ENCODE measurements at regions not wholly inside any gene's neighbourhood (a gene's known extent, or its start where the extent isn't known, plus 50 kb on each side); places are given as distances from the start of the nearest gene placed in this dataset.

GRCh38 chr5:133839090-133839489 is 129.3 kb downstream of the C5orf15 start:
- Histone ChIP-seq H3K4me3 (no peak overlapping the region), H3K36me3 (no peaks in the 10 kb centered on the region), H3K4me1 (no peaks in the 10 kb centered on the region), H3K9me3 (peaks cover 0 to 5% (median 0%) of the 10 kb centered on the region in 4 donors), H3K27ac (replicated peaks in 1 of 4) (no peak overlapping the region), H3K27me3 (peaks cover 0 to 9% (median 0%) of the 10 kb centered on the region in 4 donors)
- no peak for DNase-seq (ENCODE audit: extremely low spot score)
- WGBS: 94% methylated on average over 3 of the region's 3 CpGs
- intact Hi-C loops (cut with DNase I): no loop called here
- TF ChIP-seq POLR2AphosphoS5 (IDR thresholded peaks at IDR 0.05) (no peak), POLR2A (IDR thresholded peaks at IDR 0.05; ENCODE audit: low read depth) (no peak), EP300 (IDR thresholded peaks at IDR 0.05) (no peak), CTCF (IDR thresholded peaks at IDR 0.05) (no peak)

- no peak for TF ChIP-seq EP300 (IDR thresholded peaks at IDR 0.05)
- TF ChIP-seq POLR2A (IDR thresholded peaks at IDR 0.05; ENCODE audit: low read depth): no peak
- no peak for TF ChIP-seq POLR2AphosphoS5 (IDR thresholded peaks at IDR 0.05)
- no peak for TF ChIP-seq CTCF (IDR thresholded peaks at IDR 0.05)
- 55% methylated on average over 3 of the region's 3 CpGs for WGBS
- Histone ChIP-seq H3K27ac (replicated peaks in 1 of 4) (no peak overlapping the region), H3K36me3 (no peaks in the 10 kb centered on the region), H3K4me1 (no peaks in the 10 kb centered on the region), H3K4me3 (no peak overlapping the region), H3K27me3 (peaks cover 0 to 9% (median 0%) of the 10 kb centered on the region in 4 donors), H3K9me3 (peaks cover 0 to 5% (median 0%) of the 10 kb centered on the region in 4 donors)
- no peak for DNase-seq (ENCODE audit: extremely low spot score)
- intact Hi-C loops (cut with DNase I): no loop called here
These were observed 130.1 kb downstream of the C5orf15 start for GRCh38 chr5:133838286-133838685.

GRCh38 chr5:133831491-133832224 is 136.8 kb downstream of the C5orf15 start:
- Histone ChIP-seq H3K27me3 (peaks cover 0 to 7% (median 0%) of the 10 kb centered on the region in 4 donors), H3K9me3 (peaks cover 0 to 5% (median 0%) of the 10 kb centered on the region in 4 donors), H3K27ac (replicated peaks in 1 of 4) (no peak overlapping the region), H3K4me1 (no peaks in the 10 kb centered on the region), H3K4me3 (no peak overlapping the region), H3K36me3 (no peaks in the 10 kb centered on the region)
- WGBS: 77% methylated on average over 12 of the region's 12 CpGs
- TF ChIP-seq POLR2AphosphoS5 (IDR thresholded peaks at IDR 0.05) (no peak), EP300 (IDR thresholded peaks at IDR 0.05) (no peak), POLR2A (IDR thresholded peaks at IDR 0.05; ENCODE audit: low read depth) (no peak), CTCF (IDR thresholded peaks at IDR 0.05) (no peak)
- DNase-seq (ENCODE audit: extremely low spot score): no peak
- intact Hi-C loops (cut with DNase I): no loop called here

- peaks cover 0 to 5% (median 0%) of the 10 kb centered on the region in 4 donors for H3K9me3 ChIP-seq
- 78% methylated on average over 3 of the region's 3 CpGs for WGBS
These were observed 137.5 kb downstream of the C5orf15 start for GRCh38 chr5:133830911-133831310.

More at GRCh38 chr5:133830911-133831310, 137.5 kb downstream of the C5orf15 start:
- Histone ChIP-seq H3K36me3 (no peaks in the 10 kb centered on the region), H3K27me3 (peaks cover 0 to 10% (median 0%) of the 10 kb centered on the region in 4 donors), H3K4me3 (no peak overlapping the region), H3K27ac (replicated peaks in 1 of 4) (no peak overlapping the region), H3K4me1 (no peaks in the 10 kb centered on the region)
- DNase-seq (ENCODE audit: extremely low spot score): no peak
- intact Hi-C loops (cut with DNase I): no loop called here
- TF ChIP-seq POLR2AphosphoS5 (IDR thresholded peaks at IDR 0.05) (no peak), EP300 (IDR thresholded peaks at IDR 0.05) (no peak), CTCF (IDR thresholded peaks at IDR 0.05) (no peak), POLR2A (IDR thresholded peaks at IDR 0.05; ENCODE audit: low read depth) (no peak)
